ENCODE measurements at regions not wholly inside any gene's neighbourhood (a gene's known extent, or its start where the extent isn't known, plus 50 kb on each side); places are given as distances from the start of the nearest gene placed in this dataset.
"Not testable (repeated sequence)": the region's sequence is repeated elsewhere in the genome, so short reads cannot be mapped to it uniquely, and the experiment has no call there.

- DNase-seq, result no peak
Measured at GRCh38 chr2:49335546-49335945, 181.2 kb upstream of the FSHR start.

- no peak for DNase-seq
Measured at GRCh38 chr2:49332415-49332814, 178.1 kb upstream of the FSHR start.

DNA sequence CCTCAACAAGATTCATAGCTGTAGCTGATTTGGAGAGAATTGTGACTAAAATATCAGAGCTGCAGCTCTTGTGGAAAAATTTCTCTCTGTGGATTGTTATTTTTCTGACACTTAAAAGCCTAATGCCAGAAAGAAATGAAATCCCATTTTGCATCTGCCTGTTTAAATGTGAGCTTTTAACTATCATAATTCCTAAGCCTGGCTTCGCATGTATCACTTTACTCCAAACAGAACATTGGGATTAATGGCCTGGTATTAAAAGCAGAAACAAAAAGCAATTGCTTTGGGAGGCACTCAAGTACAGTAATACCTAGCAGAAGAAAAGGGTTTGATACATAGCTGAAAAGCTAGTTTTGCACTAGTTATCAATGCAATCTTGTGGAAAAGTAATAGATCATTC lies 164.2 kb upstream of the FSHR start:
- DNase-seq, result no peak

GRCh38 chr2:49309461-49309860 lies 155.1 kb upstream of the FSHR start:
- no peak for DNase-seq

DNA sequence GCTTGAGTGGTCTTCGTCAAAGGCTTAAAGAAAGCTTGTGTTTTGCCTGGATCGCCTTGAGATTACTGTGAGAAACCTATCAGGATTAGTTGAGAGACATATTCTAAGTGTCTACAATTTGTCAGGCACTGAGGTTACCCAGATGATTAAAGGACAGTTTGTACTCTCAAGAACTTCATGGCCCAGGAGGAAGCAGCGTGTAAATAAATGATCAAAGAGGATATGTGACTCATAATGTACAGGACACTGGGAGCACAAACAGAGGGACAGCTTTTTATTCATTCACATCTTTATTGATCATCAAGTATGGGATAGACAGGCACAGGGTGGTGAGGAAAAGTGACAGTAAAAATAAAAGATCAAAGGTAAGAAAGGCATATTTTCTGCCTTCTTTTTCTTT lies 152.6 kb upstream of the FSHR start:
- no peak for DNase-seq

GRCh38 chr2:49298693-49299092 lies 144.4 kb upstream of the FSHR start:
- DNase-seq, result not testable (repeated sequence)

- no peak for DNase-seq
Measured at GRCh38 chr2:49298230-49298629, 143.9 kb upstream of the FSHR start.

- peak in 7 of 56 donors; percentile 2 to 27 (median 9) for DNase-seq
Measured at GRCh38 chr2:49296107-49296867, 142.0 kb upstream of the FSHR start.

DNA sequence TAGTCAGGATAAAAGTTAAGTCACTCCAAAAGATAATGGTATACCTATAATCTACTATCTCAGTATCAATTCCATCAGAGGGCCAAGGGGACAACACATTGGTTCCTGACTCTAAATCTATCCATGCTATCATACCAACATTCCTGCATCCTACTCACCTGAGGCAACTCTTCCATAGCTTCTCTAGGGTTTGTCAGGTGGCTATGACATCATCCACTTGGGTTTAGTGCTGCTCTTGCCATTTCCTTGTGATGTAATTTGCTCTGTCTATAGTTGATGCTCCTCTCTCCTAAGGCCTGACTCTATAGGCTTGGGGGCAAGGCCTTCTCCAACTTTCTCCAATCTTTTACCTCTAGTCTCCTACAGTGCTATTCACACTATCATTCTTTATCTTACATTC lies 139.9 kb upstream of the FSHR start:
- no peak for DNase-seq

DNA sequence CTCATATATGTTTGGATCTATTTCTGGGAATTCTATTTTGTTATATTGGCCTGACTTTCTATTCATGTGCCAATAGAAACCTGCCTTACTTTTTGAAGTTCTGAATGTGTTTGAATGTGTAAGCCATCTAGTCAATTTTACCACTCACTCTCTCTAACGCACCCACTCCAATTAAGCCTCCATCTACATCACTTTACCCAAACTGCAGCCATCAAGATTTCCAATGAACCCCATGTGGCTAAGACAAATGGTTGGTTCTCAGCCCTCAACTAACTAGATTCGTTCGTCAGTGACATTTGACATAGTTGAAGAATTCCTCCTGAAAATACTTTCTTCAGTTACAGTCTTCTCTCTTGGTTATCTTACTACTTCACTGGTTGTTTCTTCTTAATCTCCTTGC lies 137.3 kb upstream of the FSHR start:
- DNase-seq, result no peak

- no peak for DNase-seq
Measured at GRCh38 chr2:49289711-49290110, 135.4 kb upstream of the FSHR start.

GRCh38 chr2:49288902-49289700 lies 134.8 kb upstream of the FSHR start:
- no peak for DNase-seq

DNA sequence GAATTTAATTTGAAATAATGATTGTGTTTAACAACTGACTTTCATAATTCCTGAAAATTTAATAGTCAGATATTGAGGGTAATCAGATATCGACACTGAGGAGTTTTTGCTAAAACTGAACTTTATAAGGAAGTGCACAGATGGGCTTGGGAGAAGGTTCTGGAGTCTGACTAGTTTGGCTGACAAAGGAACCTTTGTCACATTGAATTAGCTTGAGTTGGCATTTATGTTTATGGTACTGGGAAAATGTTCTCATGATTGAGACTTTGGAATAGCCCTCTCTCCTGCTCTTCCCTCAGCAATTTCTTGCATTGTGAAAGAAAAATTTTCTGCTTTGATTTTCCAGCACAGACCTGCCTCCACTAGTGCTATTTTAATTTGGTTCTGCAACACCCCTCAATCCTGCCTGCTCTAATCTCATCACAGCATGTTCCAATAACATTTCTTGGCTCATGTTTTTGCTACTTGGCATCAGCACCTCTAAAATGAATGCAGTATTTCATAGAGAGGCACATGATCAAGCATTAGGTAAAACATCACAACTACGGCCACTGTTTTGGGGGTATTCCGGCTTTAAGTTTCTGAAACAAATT lies 133.9 kb upstream of the FSHR start:
- DNase-seq, result peak in 14 of 56 donors; percentile 2 to 37 (median 13)

GRCh38 chr2:49286726-49287125 lies 132.4 kb upstream of the FSHR start:
- no peak for DNase-seq

GRCh38 chr2:49286045-49286444 lies 131.7 kb upstream of the FSHR start:
- DNase-seq, result no peak

DNA sequence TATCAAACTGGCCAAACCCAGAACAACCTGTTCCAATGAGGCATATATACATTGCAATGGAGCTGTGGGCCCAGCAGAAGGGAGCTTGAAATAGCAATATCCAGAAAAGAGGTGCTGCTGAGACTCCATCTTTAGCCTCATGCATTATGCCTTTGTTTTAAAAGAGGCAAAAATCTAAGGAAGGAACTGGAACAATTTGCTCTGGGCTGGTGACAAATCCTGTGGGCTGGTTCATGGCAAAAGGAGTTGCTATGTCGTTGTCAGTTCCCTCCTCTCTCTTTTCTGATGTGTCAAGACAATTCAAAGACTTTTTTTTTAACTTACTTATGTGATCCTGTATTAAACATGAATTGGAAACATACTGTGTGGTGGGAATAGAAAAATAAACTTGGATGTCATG lies 124.2 kb upstream of the FSHR start:
- peak in 9 of 56 donors; percentile 2 to 59 (median 8) for DNase-seq

DNA sequence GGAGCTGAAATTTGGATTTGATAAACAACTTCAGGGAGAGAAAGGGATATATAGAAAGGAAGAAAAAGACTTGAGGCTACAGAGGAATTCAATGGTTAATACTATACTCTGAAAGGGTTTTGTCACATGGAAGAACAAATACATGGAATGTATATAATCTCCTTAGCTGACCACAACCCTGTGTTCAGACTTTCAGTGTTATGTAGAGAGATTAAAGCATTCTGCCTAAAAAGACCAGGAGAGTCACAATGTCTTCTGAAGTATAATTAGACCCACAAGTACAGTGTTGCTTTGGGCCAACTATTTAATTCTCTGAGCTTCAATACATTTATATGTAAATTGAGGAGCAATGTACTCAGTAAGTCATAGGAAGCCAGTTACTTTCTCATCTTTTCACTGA lies 123.8 kb upstream of the FSHR start:
- DNase-seq, result no peak

GRCh38 chr2:49271060-49271606 lies 116.8 kb upstream of the FSHR start:
- DNase-seq, result no peak

DNA sequence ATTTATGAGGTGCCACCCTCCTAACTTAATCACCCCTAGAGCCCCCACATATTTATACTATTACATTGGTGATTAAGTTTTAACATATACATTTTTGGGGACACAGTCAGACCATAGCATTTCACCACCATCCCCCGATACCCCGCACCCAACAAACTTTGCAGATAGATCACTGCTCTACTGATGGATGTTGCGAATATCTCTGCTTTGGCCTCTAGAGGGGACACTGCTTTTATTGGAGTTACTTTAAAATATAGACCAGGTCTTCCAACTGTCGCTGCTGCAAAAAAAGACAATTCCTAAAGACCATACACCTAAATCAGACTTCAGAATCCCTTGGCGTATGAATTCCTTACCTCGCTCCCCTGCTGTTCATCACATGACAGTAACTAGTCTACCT lies 115.8 kb upstream of the FSHR start:
- no peak for DNase-seq

GRCh38 chr2:49265471-49265870 lies 111.2 kb upstream of the FSHR start:
- no peak for DNase-seq

- DNase-seq, result no peak
Measured at GRCh38 chr2:49262801-49263560, 108.7 kb upstream of the FSHR start.

Data from nucleus accumbens (tissue), 56 donors.